Effector CD4-positive, alpha-beta T cell (primary cell): ENCODE measurements at regions not wholly inside any gene's neighbourhood (a gene's known extent, or its start where the extent isn't known, plus 50 kb on each side); places are given as distances from the start of the nearest gene placed in this dataset.
"Not testable (repeated sequence)": the region's sequence is repeated elsewhere in the genome, so short reads cannot be mapped to it uniquely, and the experiment has no call there.

ENCODE experiments used
- DNase-seq: peaks from one replicate; pipeline ENCODE4 v3.0.0-alpha.2; 2020

GRCh38 chr18:52087140-52087539 lies 252.9 kb upstream of the DCC start:
- no peak for DNase-seq

DNA sequence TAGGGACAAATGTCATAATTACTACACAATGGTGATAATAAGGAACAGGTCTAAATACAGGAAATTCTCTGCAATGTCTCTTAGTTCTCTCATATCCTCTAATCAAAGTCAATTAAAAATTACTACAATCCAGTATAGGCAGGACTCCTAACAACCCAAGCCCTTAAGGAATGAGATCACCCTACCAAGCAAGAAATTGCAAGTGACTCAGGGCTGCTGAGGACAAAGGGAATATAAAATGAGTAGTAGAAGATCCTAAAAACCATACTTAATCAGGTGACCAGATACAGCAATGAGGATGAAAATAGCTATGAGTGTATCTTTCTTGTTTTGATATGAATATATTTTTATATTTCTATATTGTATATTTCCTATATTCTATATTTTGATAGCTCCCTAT lies 250.0 kb upstream of the DCC start:
- DNase-seq: no peak

DNA sequence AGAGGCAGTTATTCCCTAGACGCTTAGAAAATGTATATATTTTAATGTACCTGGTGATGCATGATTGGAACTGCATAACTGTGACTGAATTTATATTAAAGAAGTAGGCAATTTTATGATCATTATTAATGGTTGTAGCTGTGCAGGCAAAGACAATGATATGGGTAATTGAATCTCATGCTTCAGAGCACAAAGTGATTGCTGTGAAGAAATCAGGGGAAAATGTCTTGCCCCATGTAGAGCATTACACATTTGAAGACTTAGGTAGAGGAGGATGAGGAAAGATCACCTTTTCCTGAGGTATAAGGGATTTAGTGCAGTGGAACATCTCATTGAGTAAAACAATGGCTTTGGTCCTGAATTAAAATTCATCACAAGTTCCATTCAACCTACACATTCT lies 246.8 kb upstream of the DCC start:
- no peak for DNase-seq

DNA sequence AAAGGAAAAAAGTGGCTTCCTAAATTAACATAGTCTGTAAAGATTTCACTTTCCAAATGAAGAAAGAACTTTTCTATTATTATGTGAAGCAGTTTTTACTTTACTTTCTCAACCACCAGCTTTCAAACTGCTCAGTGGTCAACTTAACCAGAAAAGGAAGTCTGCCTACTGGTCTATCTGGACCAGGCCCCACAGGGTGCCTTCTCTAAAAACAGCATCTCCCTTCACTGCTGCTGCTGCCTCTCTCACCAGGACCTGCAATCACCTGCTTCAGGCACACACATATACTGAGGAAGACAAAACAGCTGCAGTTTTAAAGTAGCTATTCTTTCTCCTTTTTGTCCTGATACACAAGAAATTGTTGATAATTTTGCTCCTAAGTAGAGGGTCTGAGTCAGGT lies 221.3 kb upstream of the DCC start:
- DNase-seq: no peak

GRCh38 chr18:52130624-52131301 lies 209.2 kb upstream of the DCC start:
- no peak for DNase-seq

- no peak for DNase-seq
These were observed 208.2 kb upstream of the DCC start for GRCh38 chr18:52131845-52132244.

DNA sequence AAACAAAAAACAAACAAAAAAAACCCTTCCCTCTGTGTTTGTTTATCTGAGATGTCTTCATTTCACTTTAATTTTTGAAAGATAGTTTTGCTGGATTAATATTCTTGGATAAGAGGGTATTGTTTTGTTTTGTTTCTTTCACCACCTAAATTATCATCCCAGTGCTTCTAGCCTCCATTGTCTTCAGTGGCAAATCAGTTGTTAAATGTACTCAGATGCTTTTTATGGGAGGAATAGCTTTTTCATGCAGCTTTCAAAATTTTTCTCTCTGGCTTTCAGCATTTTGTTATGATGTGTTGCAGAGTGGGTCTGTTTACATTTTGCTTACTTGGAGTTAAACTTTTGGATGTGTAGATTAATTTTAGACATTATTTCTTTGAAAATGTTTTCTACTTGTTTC lies 203.5 kb upstream of the DCC start:
- no peak for DNase-seq

DNA sequence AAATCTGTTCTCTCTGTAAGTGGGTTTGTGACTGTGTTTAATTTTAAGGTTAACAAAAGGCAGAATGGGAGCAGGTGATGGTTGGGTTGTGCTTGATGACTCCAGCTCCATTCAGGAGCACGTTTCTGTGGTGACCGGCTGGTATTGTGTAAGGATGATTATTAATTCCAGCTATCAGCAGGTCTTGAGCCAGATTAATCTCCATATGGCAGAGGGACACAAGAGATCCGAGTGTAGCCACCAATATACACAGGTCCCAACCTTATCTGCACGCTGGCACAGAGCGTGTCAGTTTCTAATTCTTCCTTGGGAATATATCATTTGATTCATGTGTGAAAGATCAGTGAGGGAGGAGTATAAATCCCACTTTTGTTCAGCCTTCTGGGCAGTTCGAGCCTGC lies 199.0 kb upstream of the DCC start:
- DNase-seq: no peak

- DNase-seq: no peak
These were observed 189.9 kb upstream of the DCC start for GRCh38 chr18:52150050-52150449.

GRCh38 chr18:52152036-52152435 lies 188.0 kb upstream of the DCC start:
- DNase-seq: no peak

GRCh38 chr18:52156166-52156565 lies 183.8 kb upstream of the DCC start:
- no peak for DNase-seq

- DNase-seq: no peak
These were observed 179.4 kb upstream of the DCC start for GRCh38 chr18:52160636-52161035.

GRCh38 chr18:52163478-52163877 lies 176.5 kb upstream of the DCC start:
- DNase-seq: no peak

- DNase-seq: not testable (repeated sequence)
These were observed 171.9 kb upstream of the DCC start for GRCh38 chr18:52168131-52168530.

DNA sequence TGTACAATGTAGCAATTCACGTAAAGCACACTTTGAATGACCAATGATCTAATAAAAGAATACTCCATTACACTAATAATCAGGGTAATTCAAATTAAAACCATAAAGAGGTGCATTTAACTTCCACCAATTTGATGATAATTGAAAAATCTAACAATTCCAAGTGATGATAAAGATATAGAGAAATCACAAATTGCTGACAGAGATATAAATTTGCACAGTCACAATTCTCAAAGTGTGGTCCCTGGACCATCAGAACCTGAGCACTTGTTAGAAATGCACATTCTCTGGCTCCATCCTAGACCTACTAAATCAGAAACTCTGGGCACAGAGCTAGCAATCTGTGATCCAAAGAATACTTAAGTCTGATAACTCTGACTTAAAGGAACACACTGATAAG lies 165.8 kb upstream of the DCC start:
- DNase-seq: no peak

GRCh38 chr18:52175406-52175805 lies 164.6 kb upstream of the DCC start:
- DNase-seq: no peak

GRCh38 chr18:52183107-52183506 lies 156.9 kb upstream of the DCC start:
- no peak for DNase-seq

GRCh38 chr18:52190195-52190594 lies 149.8 kb upstream of the DCC start:
- no peak for DNase-seq

DNA sequence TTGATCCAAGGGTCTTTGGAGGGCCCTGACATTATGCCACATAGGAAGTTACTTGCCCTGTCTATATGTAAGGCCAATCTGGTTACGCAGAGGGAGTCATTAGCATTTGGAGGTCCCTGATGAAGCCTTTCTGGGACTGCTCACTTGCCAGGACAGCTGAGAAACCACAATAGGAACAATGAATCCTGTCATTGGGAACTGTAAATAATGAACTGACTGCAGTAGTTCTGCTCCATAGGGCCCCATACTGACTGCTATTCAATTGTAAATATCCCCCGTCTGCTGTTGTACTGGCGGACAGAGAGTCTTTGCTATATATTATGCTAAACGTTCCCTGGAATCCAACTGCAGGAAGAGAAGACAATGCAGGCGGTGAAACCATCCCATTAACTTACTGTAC lies 149.4 kb upstream of the DCC start:
- DNase-seq: no peak

GRCh38 chr18:52200406-52200805 lies 139.6 kb upstream of the DCC start:
- DNase-seq: no peak

DNA sequence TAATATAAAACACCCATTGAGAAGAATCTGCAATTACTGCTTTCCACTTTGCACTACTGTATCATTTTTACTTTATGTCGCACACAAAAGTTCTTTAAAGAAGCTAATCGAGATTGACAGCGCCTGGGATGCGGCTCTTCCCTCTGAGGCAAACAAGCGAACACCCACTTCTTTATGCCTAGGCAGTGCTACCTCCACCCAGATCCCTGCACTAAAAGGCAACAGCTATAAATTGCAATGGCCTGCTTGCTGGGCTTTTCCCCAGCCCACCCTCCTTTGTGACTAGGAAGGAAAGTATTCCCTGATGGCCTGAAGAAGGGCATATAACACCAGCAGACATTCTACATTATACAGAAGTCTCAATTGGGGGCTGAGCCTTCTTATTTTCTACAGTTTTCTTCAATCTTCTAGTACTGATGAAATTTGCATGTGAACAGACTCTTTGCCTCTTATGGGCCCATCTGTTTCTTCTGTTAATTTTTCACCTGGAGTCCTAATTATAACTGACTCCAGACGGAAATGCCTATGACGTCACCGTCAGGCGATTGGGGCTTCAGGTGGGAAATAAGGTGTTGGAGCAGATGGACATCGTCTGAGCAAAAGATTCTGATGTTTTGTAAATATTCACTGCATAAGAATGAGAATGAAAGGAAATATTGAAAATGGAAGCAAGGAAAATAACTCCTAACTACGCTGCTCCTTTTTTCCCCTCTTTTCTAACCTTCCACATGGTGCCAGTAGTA lies 138.9 kb upstream of the DCC start:
- DNase-seq: no peak

GRCh38 chr18:52208646-52209045 lies 131.4 kb upstream of the DCC start:
- DNase-seq: no peak

GRCh38 chr18:52216109-52216508 lies 123.9 kb upstream of the DCC start:
- DNase-seq: no peak

DNA sequence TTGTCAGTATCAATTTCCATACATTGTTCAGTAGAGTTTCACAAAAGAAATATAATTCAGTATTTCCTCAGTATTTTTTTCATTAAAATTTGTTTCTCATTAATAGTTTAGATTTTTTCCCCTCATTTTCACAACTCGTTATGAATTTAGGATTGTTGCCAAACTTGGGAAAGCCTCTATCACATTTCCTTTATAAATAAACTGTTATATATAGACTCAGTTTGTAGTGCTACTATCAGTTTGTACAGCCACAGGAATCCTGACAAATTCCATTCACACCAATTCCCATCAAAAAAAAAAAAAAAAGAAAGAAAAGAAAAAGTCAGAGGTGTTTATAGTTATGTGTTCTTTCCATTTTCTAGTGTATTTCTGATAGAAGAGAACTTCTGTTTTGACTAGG lies 123.3 kb upstream of the DCC start:
- DNase-seq: no peak

DNA sequence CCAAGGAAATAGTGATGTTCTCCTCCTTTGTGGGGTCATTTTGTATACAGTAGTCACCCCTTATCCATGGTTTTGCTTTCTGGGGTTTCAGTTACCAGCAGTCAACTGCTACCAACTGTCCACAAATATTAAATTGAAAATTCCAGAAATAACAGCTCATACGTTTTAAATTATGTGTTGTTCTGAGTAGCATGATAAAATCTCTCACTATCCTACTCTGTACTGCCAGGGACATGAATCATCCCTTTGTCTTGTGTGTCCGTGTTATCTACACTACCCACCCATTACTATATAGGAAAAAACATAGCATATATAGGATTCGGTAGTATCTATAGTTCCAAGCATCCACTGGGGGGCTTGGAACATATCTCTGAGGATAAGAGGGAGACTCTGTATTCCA lies 120.9 kb upstream of the DCC start:
- no peak for DNase-seq
